ENCODE measurements at regions not wholly inside any gene's neighbourhood (a gene's known extent, or its start where the extent isn't known, plus 50 kb on each side); places are given as distances from the start of the nearest gene placed in this dataset.
A peak's percentile ranks its signal among the peaks of the same experiment; 100 is the strongest.

DNA sequence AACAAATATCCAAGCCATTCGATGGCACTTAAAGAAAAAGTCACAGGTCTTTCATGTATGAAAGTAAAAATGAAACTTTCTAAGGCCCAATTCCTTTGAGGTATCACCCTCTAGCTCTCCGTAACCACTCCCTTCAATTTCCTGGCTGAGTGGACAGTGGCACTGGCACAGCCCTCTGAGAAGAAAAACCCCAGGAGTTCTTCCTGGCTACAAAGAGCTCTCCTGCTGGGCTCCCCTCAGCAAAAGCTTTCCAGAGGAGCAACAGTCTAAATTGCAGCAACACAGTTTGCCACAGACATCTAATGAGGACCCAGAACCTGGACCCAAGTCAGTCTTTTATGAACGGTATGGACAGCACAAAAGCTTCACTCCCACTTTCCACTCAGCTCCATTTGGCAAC lies 71.8 kb downstream of the FUNDC1 start:
- no peaks in the 10 kb centered on the region for H3K9me3 Mint-ChIP-seq (ENCODE audit: unreplicated experiment)
- intact Hi-C loops (cut with micrococcal nuclease): no loop called here
- H3K27ac Mint-ChIP-seq (ENCODE audit: low read depth, unreplicated experiment): no peak overlapping the region
- H3K4me3 Mint-ChIP-seq (ENCODE audit: unreplicated experiment): no peak overlapping the region
- TF ChIP-seq, protein P1, sequence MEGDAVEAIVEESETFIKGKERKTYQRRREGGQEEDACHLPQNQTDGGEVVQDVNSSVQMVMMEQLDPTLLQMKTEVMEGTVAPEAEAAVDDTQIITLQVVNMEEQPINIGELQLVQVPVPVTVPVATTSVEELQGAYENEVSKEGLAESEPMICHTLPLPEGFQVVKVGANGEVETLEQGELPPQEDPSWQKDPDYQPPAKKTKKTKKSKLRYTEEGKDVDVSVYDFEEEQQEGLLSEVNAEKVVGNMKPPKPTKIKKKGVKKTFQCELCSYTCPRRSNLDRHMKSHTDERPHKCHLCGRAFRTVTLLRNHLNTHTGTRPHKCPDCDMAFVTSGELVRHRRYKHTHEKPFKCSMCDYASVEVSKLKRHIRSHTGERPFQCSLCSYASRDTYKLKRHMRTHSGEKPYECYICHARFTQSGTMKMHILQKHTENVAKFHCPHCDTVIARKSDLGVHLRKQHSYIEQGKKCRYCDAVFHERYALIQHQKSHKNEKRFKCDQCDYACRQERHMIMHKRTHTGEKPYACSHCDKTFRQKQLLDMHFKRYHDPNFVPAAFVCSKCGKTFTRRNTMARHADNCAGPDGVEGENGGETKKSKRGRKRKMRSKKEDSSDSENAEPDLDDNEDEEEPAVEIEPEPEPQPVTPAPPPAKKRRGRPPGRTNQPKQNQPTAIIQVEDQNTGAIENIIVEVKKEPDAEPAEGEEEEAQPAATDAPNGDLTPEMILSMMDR (IDR thresholded peaks at IDR 0.05; ENCODE audit: unreplicated experiment): no peak
- DNase-seq (ENCODE audit: unreplicated experiment): no peak
- BruUV-seq (replicated peaks): no TSS peak
- H3K27me3 Mint-ChIP-seq (ENCODE audit: insufficient read depth, unreplicated experiment): peaks cover 51% of the 10 kb centered on the region
- POLR2A ChIA-PET: no interaction called here
- H3K4me1 Mint-ChIP-seq (ENCODE audit: insufficient read depth, unreplicated experiment): peaks cover 7% of the 10 kb centered on the region
- CTCF ChIA-PET: interaction anchor here (0.5 kb wide), 1 partner anchor 8 kb away, joined by 3 read pairs; no protein-coding TSS in a partner anchor
- no peaks in the 10 kb centered on the region for H3K36me3 Mint-ChIP-seq (ENCODE audit: insufficient read depth, unreplicated experiment)

DNA sequence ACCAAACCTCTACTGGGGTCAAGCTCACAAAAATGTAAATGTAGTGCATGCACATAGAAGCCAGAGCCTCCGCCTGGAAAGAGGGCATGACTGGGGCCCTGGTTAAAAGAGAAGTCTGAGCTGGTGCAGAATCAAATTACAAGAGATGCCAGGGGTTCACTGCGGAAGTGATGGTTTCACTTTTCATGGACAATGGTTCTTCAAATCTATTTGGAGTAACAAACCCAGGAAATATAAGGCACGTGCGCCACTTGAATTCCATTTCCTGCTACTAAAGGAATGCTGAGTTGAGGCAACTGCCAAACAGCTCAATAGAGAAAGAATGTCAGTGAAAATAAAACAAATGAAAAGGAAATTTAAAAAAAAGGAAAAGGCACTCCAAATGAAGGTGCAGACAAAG lies 79.8 kb downstream of the FUNDC1 start:
- no TSS peak for BruUV-seq (replicated peaks)
- intact Hi-C loops (cut with micrococcal nuclease): no loop called here
- no peak for DNase-seq (ENCODE audit: unreplicated experiment)
- ChIA-PET POLR2A (interaction anchor here (0.6 kb wide), 1 partner anchor 220 kb away, joined by 3 read pairs; no protein-coding TSS in a partner anchor), CTCF (interaction anchor here (0.7 kb wide), 1 partner anchor 8 kb away, joined by 3 read pairs; no protein-coding TSS in a partner anchor)
- Mint-ChIP-seq H3K36me3 (ENCODE audit: insufficient read depth, unreplicated experiment) (no peaks in the 10 kb centered on the region), H3K27me3 (ENCODE audit: insufficient read depth, unreplicated experiment) (peaks cover 73% of the 10 kb centered on the region), H3K4me3 (ENCODE audit: unreplicated experiment) (no peak overlapping the region), H3K27ac (ENCODE audit: low read depth, unreplicated experiment) (no peak overlapping the region), H3K9me3 (ENCODE audit: unreplicated experiment) (no peaks in the 10 kb centered on the region), H3K4me1 (ENCODE audit: insufficient read depth, unreplicated experiment) (peaks cover 6% of the 10 kb centered on the region)
- TF ChIP-seq, protein P1 (IDR thresholded peaks at IDR 0.05; ENCODE audit: unreplicated experiment): no peak

GRCh38 chrX:44459501-44459900 lies 83.2 kb downstream of the FUNDC1 start:
- peak; percentile 66 for DNase-seq (ENCODE audit: unreplicated experiment)
- POLR2A ChIA-PET: no interaction called here
- CTCF ChIA-PET: interaction anchor here (0.6 kb wide), 1 partner anchor 789 kb away, joined by 3 read pairs; no protein-coding TSS in a partner anchor
- intact Hi-C loops (cut with micrococcal nuclease): no loop called here
- Mint-ChIP-seq H3K9me3 (ENCODE audit: unreplicated experiment) (no peaks in the 10 kb centered on the region), H3K27me3 (ENCODE audit: insufficient read depth, unreplicated experiment) (peaks cover 55% of the 10 kb centered on the region), H3K4me1 (ENCODE audit: insufficient read depth, unreplicated experiment) (peaks cover 6% of the 10 kb centered on the region), H3K36me3 (ENCODE audit: insufficient read depth, unreplicated experiment) (no peaks in the 10 kb centered on the region), H3K27ac (ENCODE audit: low read depth, unreplicated experiment) (no peak overlapping the region), H3K4me3 (ENCODE audit: unreplicated experiment) (no peak overlapping the region)
- TF ChIP-seq, protein P1 (IDR thresholded peaks at IDR 0.05; ENCODE audit: unreplicated experiment): no peak
- BruUV-seq (replicated peaks): no TSS peak

- BruUV-seq (replicated peaks): no TSS peak
- TF ChIP-seq, protein P1 (IDR thresholded peaks at IDR 0.05; ENCODE audit: unreplicated experiment): no peak
- Mint-ChIP-seq H3K9me3 (ENCODE audit: unreplicated experiment) (no peaks in the 10 kb centered on the region), H3K4me1 (ENCODE audit: insufficient read depth, unreplicated experiment) (peaks cover 6% of the 10 kb centered on the region), H3K36me3 (ENCODE audit: insufficient read depth, unreplicated experiment) (no peaks in the 10 kb centered on the region), H3K4me3 (ENCODE audit: unreplicated experiment) (no peak overlapping the region), H3K27me3 (ENCODE audit: insufficient read depth, unreplicated experiment) (peaks cover 41% of the 10 kb centered on the region), H3K27ac (ENCODE audit: low read depth, unreplicated experiment) (no peak overlapping the region)
- intact Hi-C loops (cut with micrococcal nuclease): no loop called here
- peak; percentile 11 for DNase-seq (ENCODE audit: unreplicated experiment)
- POLR2A ChIA-PET: no interaction called here
- CTCF ChIA-PET: interaction anchor here (0.7 kb wide), 1 partner anchor 9 kb away, joined by 3 read pairs; no protein-coding TSS in a partner anchor
Measured at GRCh38 chrX:44456685-44457084, 86.0 kb downstream of the FUNDC1 start.

Data from MCF 10A (cell line).